ENCODE measurements at regions not wholly inside any gene's neighbourhood (a gene's known extent, or its start where the extent isn't known, plus 50 kb on each side); places are given as distances from the start of the nearest gene placed in this dataset.

- TF ChIP-seq EP300 (IDR thresholded peaks at IDR 0.05): no peak
- no peak for TF ChIP-seq POLR2A (IDR thresholded peaks at IDR 0.05)
- TF ChIP-seq POLR2AphosphoS5 (IDR thresholded peaks at IDR 0.05): no peak
- TF ChIP-seq CTCF (IDR thresholded peaks at IDR 0.05): no peak
- DNase-seq (no peak), ATAC-seq (ENCODE audit: low FRiP score in 2 of 2) (no peak)
- Histone ChIP-seq H3K36me3 (no peaks in the 10 kb centered on the region), H3K27ac (no peak overlapping the region), H3K4me1 (peaks cover 2 to 12% (median 5%) of the 10 kb centered on the region in 4 donors), H3K9me3 (no peaks in the 10 kb centered on the region), H3K27me3 (no peaks in the 10 kb centered on the region), H3K4me3 (no peak overlapping the region)
- WGBS, 2 donors: 85 to 92% methylated on average over 8 of the region's 8 CpGs
Measured at GRCh38 chr6:137793805-137794515, 73.1 kb upstream of the TNFAIP3 start.

- Histone ChIP-seq H3K4me3 (no peak overlapping the region), H3K36me3 (no peaks in the 10 kb centered on the region), H3K4me1 (peaks cover 2 to 12% (median 5%) of the 10 kb centered on the region in 4 donors), H3K27ac (no peak overlapping the region), H3K9me3 (no peaks in the 10 kb centered on the region), H3K27me3 (no peaks in the 10 kb centered on the region)
- no peak for TF ChIP-seq EP300 (IDR thresholded peaks at IDR 0.05)
- TF ChIP-seq POLR2AphosphoS5 (IDR thresholded peaks at IDR 0.05): no peak
- no peak for TF ChIP-seq POLR2A (IDR thresholded peaks at IDR 0.05)
- no peak for TF ChIP-seq CTCF (IDR thresholded peaks at IDR 0.05)
- ATAC-seq (ENCODE audit: low FRiP score in 2 of 2) (no peak), DNase-seq (no peak)
- WGBS, 2 donors: 82 to 83% methylated on average over 4 of the region's 4 CpGs
Measured at GRCh38 chr6:137794516-137795201, 72.4 kb upstream of the TNFAIP3 start.

- H3K36me3 ChIP-seq: no peaks in the 10 kb centered on the region
- peaks cover 2 to 8% (median 5%) of the 10 kb centered on the region in 4 donors for H3K4me1 ChIP-seq
- no peak overlapping the region for H3K27ac ChIP-seq
- no peaks in the 10 kb centered on the region for H3K27me3 ChIP-seq
- no peak overlapping the region for H3K4me3 ChIP-seq
- H3K9me3 ChIP-seq: no peaks in the 10 kb centered on the region
- WGBS, 2 donors: 83 to 86% methylated on average over 3 of the region's 3 CpGs
- TF ChIP-seq POLR2AphosphoS5 (IDR thresholded peaks at IDR 0.05): no peak
- ATAC-seq (ENCODE audit: low FRiP score in 2 of 2) (no peak), DNase-seq (no peak)
Measured at GRCh38 chr6:137795501-137795900, 71.6 kb upstream of the TNFAIP3 start.

- H3K4me1 ChIP-seq: no peaks in the 10 kb centered on the region
- TF ChIP-seq POLR2A (IDR thresholded peaks at IDR 0.05): no peak
- TF ChIP-seq EP300 (IDR thresholded peaks at IDR 0.05): no peak
- no peak for TF ChIP-seq POLR2AphosphoS5 (IDR thresholded peaks at IDR 0.05)
- TF ChIP-seq CTCF (IDR thresholded peaks at IDR 0.05): no peak
- no peaks in the 10 kb centered on the region for H3K36me3 ChIP-seq
- H3K27me3 ChIP-seq: no peaks in the 10 kb centered on the region
- H3K4me3 ChIP-seq: no peak overlapping the region
- H3K9me3 ChIP-seq: no peaks in the 10 kb centered on the region
- DNase-seq (no peak), ATAC-seq (ENCODE audit: low FRiP score in 2 of 2) (no peak)
- 84 to 91% methylated on average over 3 of the region's 3 CpGs for WGBS, 2 donors
- H3K27ac ChIP-seq: no peak overlapping the region
Measured at GRCh38 chr6:137798261-137798660, 68.8 kb upstream of the TNFAIP3 start.

GRCh38 chr6:137798846-137799245, 68.2 kb upstream of the TNFAIP3 start:
- 87 to 90% methylated on average over 3 of the region's 3 CpGs for WGBS, 2 donors
- no peak for ATAC-seq (ENCODE audit: low FRiP score in 2 of 2)

More at GRCh38 chr6:137798846-137799245, 68.2 kb upstream of the TNFAIP3 start:
- no peaks in the 10 kb centered on the region for H3K36me3 ChIP-seq
- TF ChIP-seq CTCF (IDR thresholded peaks at IDR 0.05) (no peak), EP300 (IDR thresholded peaks at IDR 0.05) (no peak), POLR2A (IDR thresholded peaks at IDR 0.05) (no peak), POLR2AphosphoS5 (IDR thresholded peaks at IDR 0.05) (no peak)
- H3K27me3 ChIP-seq: no peaks in the 10 kb centered on the region
- H3K4me1 ChIP-seq: no peaks in the 10 kb centered on the region
- no peak for DNase-seq
- no peak overlapping the region for H3K27ac ChIP-seq
- H3K4me3 ChIP-seq: no peak overlapping the region
- no peaks in the 10 kb centered on the region for H3K9me3 ChIP-seq

Measured in upper lobe of left lung (tissue), 6 donors.